ENCODE measurements at regions not wholly inside any gene's neighbourhood (a gene's known extent, or its start where the extent isn't known, plus 50 kb on each side); places are given as distances from the start of the nearest gene placed in this dataset.

DNA sequence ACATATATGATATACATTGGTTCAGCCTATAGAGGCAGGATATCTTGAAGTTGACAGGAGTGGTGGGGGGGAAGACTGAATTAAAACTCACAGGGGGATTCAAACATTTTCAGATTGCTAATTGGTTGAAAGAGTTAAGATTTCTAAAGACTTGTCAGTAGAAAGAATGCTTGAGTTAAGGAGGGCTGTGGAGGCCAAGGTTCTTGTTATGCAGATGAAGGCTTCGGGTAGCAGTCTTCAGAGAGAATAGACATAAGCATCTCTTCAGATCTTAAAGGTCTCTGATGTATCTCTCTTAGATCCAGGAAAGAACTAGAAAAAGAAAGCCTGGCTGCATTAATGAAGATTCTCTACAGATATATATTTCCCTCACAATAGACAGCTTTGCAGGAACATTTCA is 209.8 kb upstream of the SEMA3D start:
- H3K9me3 ChIP-seq (ENCODE audit: control insufficient read depth, low read depth, low read length): no peaks in the 10 kb centered on the region
- H3K36me3 ChIP-seq (ENCODE audit: control insufficient read depth, insufficient read depth, low read length): no peaks in the 10 kb centered on the region
- no CpG with 5 or more reads among the region's 1 CpG for WGBS (ENCODE audit: insufficient coverage, low lambda C conversion rate)
- no peak for DNase-seq
- H3K4me1 ChIP-seq (ENCODE audit: control insufficient read depth, insufficient read depth, low read length): no peaks in the 10 kb centered on the region
- H3K4me3 ChIP-seq (ENCODE audit: low read length): no peak overlapping the region
- H3K27ac ChIP-seq (ENCODE audit: low read length): no peak overlapping the region
- H3K27me3 ChIP-seq (ENCODE audit: control insufficient read depth, insufficient read depth, low read length): no peaks in the 10 kb centered on the region

DNA sequence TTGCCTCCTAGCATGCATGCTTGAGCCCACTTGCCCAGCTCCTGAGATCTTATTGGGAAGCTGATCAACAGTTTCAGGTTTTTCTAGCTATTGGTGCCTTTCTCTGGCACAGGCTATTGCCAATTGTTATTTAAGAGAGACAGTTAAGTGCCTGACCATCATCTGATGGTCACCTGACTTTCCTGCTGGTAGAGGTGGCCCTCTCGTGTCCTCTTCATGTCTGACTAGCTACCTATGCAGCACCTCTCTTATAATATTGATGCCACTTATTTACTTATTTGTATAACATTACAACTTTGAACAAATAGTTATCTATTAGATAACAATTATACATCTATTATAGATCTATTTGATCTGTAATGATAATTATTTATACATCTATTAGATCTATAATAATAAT is 205.9 kb upstream of the SEMA3D start:
- no peaks in the 10 kb centered on the region for H3K4me1 ChIP-seq (ENCODE audit: control insufficient read depth, insufficient read depth, low read length)
- H3K4me3 ChIP-seq (ENCODE audit: low read length): no peak overlapping the region
- 100% methylated on average over 1 of the region's 1 CpG for WGBS (ENCODE audit: insufficient coverage, low lambda C conversion rate)
- no peaks in the 10 kb centered on the region for H3K36me3 ChIP-seq (ENCODE audit: control insufficient read depth, insufficient read depth, low read length)
- no peak overlapping the region for H3K27ac ChIP-seq (ENCODE audit: low read length)
- H3K9me3 ChIP-seq (ENCODE audit: control insufficient read depth, low read depth, low read length): no peaks in the 10 kb centered on the region
- DNase-seq: no peak
- no peaks in the 10 kb centered on the region for H3K27me3 ChIP-seq (ENCODE audit: control insufficient read depth, insufficient read depth, low read length)

GRCh38 chr7:85392326-85392725 is 205.5 kb upstream of the SEMA3D start:
- Histone ChIP-seq H3K4me3 (ENCODE audit: low read length) (no peak overlapping the region), H3K27ac (ENCODE audit: low read length) (no peak overlapping the region), H3K27me3 (ENCODE audit: control insufficient read depth, insufficient read depth, low read length) (no peaks in the 10 kb centered on the region), H3K9me3 (ENCODE audit: control insufficient read depth, low read depth, low read length) (no peaks in the 10 kb centered on the region), H3K4me1 (ENCODE audit: control insufficient read depth, insufficient read depth, low read length) (no peaks in the 10 kb centered on the region), H3K36me3 (ENCODE audit: control insufficient read depth, insufficient read depth, low read length) (no peaks in the 10 kb centered on the region)
- DNase-seq: peak; percentile 22 to 62
- WGBS (ENCODE audit: insufficient coverage, low lambda C conversion rate): 15% methylated on average over 2 of the region's 4 CpGs

DNA sequence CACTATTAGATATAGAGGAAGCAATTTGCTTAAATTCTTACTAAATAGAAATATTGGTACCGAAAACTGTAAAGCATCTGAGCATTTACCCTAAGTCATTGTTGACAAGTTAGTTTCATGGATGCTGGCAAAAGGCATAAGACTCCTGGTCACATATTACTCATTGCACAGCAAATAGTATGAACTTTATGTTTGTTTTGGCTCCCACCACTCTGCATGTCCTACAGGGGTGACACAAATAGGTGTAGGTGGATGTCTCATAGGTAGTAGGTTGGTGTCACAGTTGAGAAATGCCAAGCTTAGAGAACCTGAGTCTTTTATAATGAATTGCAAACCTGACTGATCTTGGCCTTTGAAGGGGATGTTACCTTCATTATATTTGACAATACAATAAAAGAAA is 199.6 kb upstream of the SEMA3D start:
- H3K27me3 ChIP-seq (ENCODE audit: control insufficient read depth, insufficient read depth, low read length): no peaks in the 10 kb centered on the region
- no peak for DNase-seq
- no peaks in the 10 kb centered on the region for H3K9me3 ChIP-seq (ENCODE audit: control insufficient read depth, low read depth, low read length)
- no peak overlapping the region for H3K27ac ChIP-seq (ENCODE audit: low read length)
- no peaks in the 10 kb centered on the region for H3K4me1 ChIP-seq (ENCODE audit: control insufficient read depth, insufficient read depth, low read length)
- no peaks in the 10 kb centered on the region for H3K36me3 ChIP-seq (ENCODE audit: control insufficient read depth, insufficient read depth, low read length)
- no CpG with 5 or more reads among the region's 1 CpG for WGBS (ENCODE audit: insufficient coverage, low lambda C conversion rate)
- H3K4me3 ChIP-seq (ENCODE audit: low read length): no peak overlapping the region

GRCh38 chr7:85384392-85384791 is 197.5 kb upstream of the SEMA3D start:
- H3K36me3 ChIP-seq (ENCODE audit: control insufficient read depth, insufficient read depth, low read length): no peaks in the 10 kb centered on the region
- no peak overlapping the region for H3K27ac ChIP-seq (ENCODE audit: low read length)
- H3K27me3 ChIP-seq (ENCODE audit: control insufficient read depth, insufficient read depth, low read length): no peaks in the 10 kb centered on the region
- no peak overlapping the region for H3K4me3 ChIP-seq (ENCODE audit: low read length)
- no peak for DNase-seq
- H3K4me1 ChIP-seq (ENCODE audit: control insufficient read depth, insufficient read depth, low read length): no peaks in the 10 kb centered on the region
- WGBS (ENCODE audit: insufficient coverage, low lambda C conversion rate): 86% methylated on average over 1 of the region's 2 CpGs
- H3K9me3 ChIP-seq (ENCODE audit: control insufficient read depth, low read depth, low read length): no peaks in the 10 kb centered on the region

GRCh38 chr7:85381212-85381611 is 194.4 kb upstream of the SEMA3D start:
- H3K9me3 ChIP-seq (ENCODE audit: control insufficient read depth, low read depth, low read length): no peaks in the 10 kb centered on the region
- H3K27ac ChIP-seq (ENCODE audit: low read length): no peak overlapping the region
- no peak overlapping the region for H3K4me3 ChIP-seq (ENCODE audit: low read length)
- whole genome bisulfite sequencing (ENCODE audit: insufficient coverage, low lambda C conversion rate): 95% methylated on average over 4 of the region's 16 CpGs
- no peak for DNase-seq
- H3K4me1 ChIP-seq (ENCODE audit: control insufficient read depth, insufficient read depth, low read length): no peaks in the 10 kb centered on the region
- H3K36me3 ChIP-seq (ENCODE audit: control insufficient read depth, insufficient read depth, low read length): no peaks in the 10 kb centered on the region
- H3K27me3 ChIP-seq (ENCODE audit: control insufficient read depth, insufficient read depth, low read length): no peaks in the 10 kb centered on the region

DNA sequence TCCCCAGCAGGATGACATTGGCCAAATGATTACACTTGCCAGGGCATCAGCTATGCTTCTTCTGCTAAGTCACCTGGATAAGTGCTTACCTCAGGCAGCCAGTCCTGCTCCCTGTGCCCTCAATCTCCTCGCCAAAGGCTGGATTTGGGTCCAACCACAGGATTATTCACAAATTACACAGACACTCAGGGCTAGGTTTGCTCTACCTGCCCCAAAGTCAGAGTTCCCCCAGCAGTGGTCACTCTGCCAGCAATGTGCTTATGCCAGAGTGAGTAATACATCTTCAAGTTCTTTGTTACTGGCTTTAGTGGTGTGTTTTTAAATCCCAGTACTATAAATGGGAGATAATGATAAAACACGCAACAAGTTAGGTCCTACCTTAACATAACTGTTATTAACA is 189.7 kb upstream of the SEMA3D start:
- Histone ChIP-seq H3K9me3 (ENCODE audit: control insufficient read depth, low read depth, low read length) (no peaks in the 10 kb centered on the region), H3K27me3 (ENCODE audit: control insufficient read depth, insufficient read depth, low read length) (no peaks in the 10 kb centered on the region), H3K36me3 (ENCODE audit: control insufficient read depth, insufficient read depth, low read length) (no peaks in the 10 kb centered on the region), H3K4me3 (ENCODE audit: low read length) (no peak overlapping the region), H3K4me1 (ENCODE audit: control insufficient read depth, insufficient read depth, low read length) (no peaks in the 10 kb centered on the region), H3K27ac (ENCODE audit: low read length) (no peak overlapping the region)
- no peak for DNase-seq
- WGBS (ENCODE audit: insufficient coverage, low lambda C conversion rate): no CpG with 5 or more reads among the region's 2 CpGs

DNA sequence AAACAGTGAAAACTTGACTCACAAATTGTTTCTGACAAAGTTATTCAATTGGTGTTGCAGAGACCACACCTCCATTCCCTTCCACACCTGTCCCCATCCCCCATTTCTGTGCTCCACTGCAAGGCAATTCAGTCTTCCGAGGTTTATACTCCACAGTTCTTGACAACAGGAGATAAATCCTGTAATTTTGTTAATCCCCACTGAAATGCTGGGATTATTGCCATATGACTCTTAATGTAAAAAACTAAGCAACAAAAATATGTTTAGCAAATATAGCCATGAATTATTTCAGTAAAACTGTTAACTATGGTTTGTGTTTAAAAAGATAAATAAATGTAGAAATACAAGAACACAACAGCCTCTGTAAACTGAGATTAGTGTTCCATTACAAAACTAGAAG is 170.1 kb upstream of the SEMA3D start:
- 40% methylated on average over 1 of the region's 1 CpG for WGBS (ENCODE audit: insufficient coverage, low lambda C conversion rate)
- no peaks in the 10 kb centered on the region for H3K27me3 ChIP-seq (ENCODE audit: control insufficient read depth, insufficient read depth, low read length)
- H3K36me3 ChIP-seq (ENCODE audit: control insufficient read depth, insufficient read depth, low read length): no peaks in the 10 kb centered on the region
- no peaks in the 10 kb centered on the region for H3K9me3 ChIP-seq (ENCODE audit: control insufficient read depth, low read depth, low read length)
- no peak for DNase-seq
- H3K4me3 ChIP-seq (ENCODE audit: low read length): no peak overlapping the region
- no peak overlapping the region for H3K27ac ChIP-seq (ENCODE audit: low read length)
- H3K4me1 ChIP-seq (ENCODE audit: control insufficient read depth, insufficient read depth, low read length): no peaks in the 10 kb centered on the region

GRCh38 chr7:85343484-85343883 is 156.6 kb upstream of the SEMA3D start:
- H3K4me1 ChIP-seq (ENCODE audit: control insufficient read depth, insufficient read depth, low read length): no peaks in the 10 kb centered on the region
- DNase-seq: no peak

GRCh38 chr7:85342781-85343180 is 155.9 kb upstream of the SEMA3D start:
- Histone ChIP-seq H3K27me3 (ENCODE audit: control insufficient read depth, insufficient read depth, low read length) (no peaks in the 10 kb centered on the region), H3K4me3 (ENCODE audit: low read length) (no peak overlapping the region), H3K9me3 (ENCODE audit: control insufficient read depth, low read depth, low read length) (no peaks in the 10 kb centered on the region), H3K4me1 (ENCODE audit: control insufficient read depth, insufficient read depth, low read length) (no peaks in the 10 kb centered on the region), H3K27ac (ENCODE audit: low read length) (no peak overlapping the region), H3K36me3 (ENCODE audit: control insufficient read depth, insufficient read depth, low read length) (no peaks in the 10 kb centered on the region)
- DNase-seq: no peak

More at GRCh38 chr7:85343484-85343883, 156.6 kb upstream of the SEMA3D start:
- no peaks in the 10 kb centered on the region for H3K27me3 ChIP-seq (ENCODE audit: control insufficient read depth, insufficient read depth, low read length)
- no peaks in the 10 kb centered on the region for H3K36me3 ChIP-seq (ENCODE audit: control insufficient read depth, insufficient read depth, low read length)
- no peak overlapping the region for H3K27ac ChIP-seq (ENCODE audit: low read length)
- no peaks in the 10 kb centered on the region for H3K9me3 ChIP-seq (ENCODE audit: control insufficient read depth, low read depth, low read length)
- H3K4me3 ChIP-seq (ENCODE audit: low read length): no peak overlapping the region

GRCh38 chr7:85341973-85342372 is 155.1 kb upstream of the SEMA3D start:
- no peak overlapping the region for H3K27ac ChIP-seq (ENCODE audit: low read length)
- H3K4me1 ChIP-seq (ENCODE audit: control insufficient read depth, insufficient read depth, low read length): no peaks in the 10 kb centered on the region
- no peaks in the 10 kb centered on the region for H3K27me3 ChIP-seq (ENCODE audit: control insufficient read depth, insufficient read depth, low read length)
- no peak overlapping the region for H3K4me3 ChIP-seq (ENCODE audit: low read length)
- no peaks in the 10 kb centered on the region for H3K9me3 ChIP-seq (ENCODE audit: control insufficient read depth, low read depth, low read length)
- DNase-seq: no peak
- no peaks in the 10 kb centered on the region for H3K36me3 ChIP-seq (ENCODE audit: control insufficient read depth, insufficient read depth, low read length)
- 45% methylated on average over 2 of the region's 2 CpGs for WGBS (ENCODE audit: insufficient coverage, low lambda C conversion rate)

All from large intestine (tissue), 3 donors.